Endothelial cell (in vitro differentiated cells): ENCODE measurements at regions not wholly inside any gene's neighbourhood (a gene's known extent, or its start where the extent isn't known, plus 50 kb on each side); places are given as distances from the start of the nearest gene placed in this dataset.

Experiments
- DNase-seq: peaks from one replicate; pipeline ENCODE4 v3.0.0; 2021; ENCODE audit warnings: low spot score
- H3K27ac Mint-ChIP-seq: one replicate; pipeline ENCODE4 v1.8.0; 2021; ENCODE audit warnings: mixed read lengths, inconsistent platforms; ENCODE audit not compliant: unreplicated experiment
- H3K27me3 Mint-ChIP-seq: one replicate; pipeline ENCODE4 v1.8.0; 2021; ENCODE audit warnings: mild to moderate bottlenecking, moderate library complexity, mixed read lengths, inconsistent platforms; ENCODE audit not compliant: unreplicated experiment
- H3K36me3 Mint-ChIP-seq: one replicate; pipeline ENCODE4 v1.8.0; 2021; ENCODE audit warnings: mild to moderate bottlenecking, low read depth, mixed read lengths, inconsistent platforms; ENCODE audit not compliant: unreplicated experiment
- H3K4me1 Mint-ChIP-seq: one replicate; pipeline ENCODE4 v1.8.0; 2021; ENCODE audit warnings: mild to moderate bottlenecking, mixed read lengths, inconsistent platforms; ENCODE audit not compliant: unreplicated experiment
- H3K4me3 Mint-ChIP-seq: one replicate; pipeline ENCODE4 v1.8.0; 2021; ENCODE audit warnings: mild to moderate bottlenecking, mixed read lengths, inconsistent platforms; ENCODE audit not compliant: unreplicated experiment
- H3K9me3 Mint-ChIP-seq: one replicate; pipeline ENCODE4 v1.8.0; 2021; ENCODE audit warnings: mixed read lengths, inconsistent platforms; ENCODE audit not compliant: unreplicated experiment
- CTCF ChIP-seq: fragments of 200-600 bp; sonication (generic); IDR thresholded peaks from one replicate; pipeline ENCODE4 v1.5.0; 2021; ENCODE audit warnings: antibody characterized with exemption; ENCODE audit not compliant: unreplicated experiment

GRCh38 chr4:57287687-57288604, 177.8 kb upstream of the IGFBP7 start:
- DNase-seq = no peak
- H3K9me3 Mint-ChIP-seq = no peaks in the 10 kb centered on the region
- peaks cover under 1% of the 10 kb centered on the region for H3K4me1 Mint-ChIP-seq
- no peak overlapping the region for H3K27ac Mint-ChIP-seq
- H3K36me3 Mint-ChIP-seq = no peaks in the 10 kb centered on the region
- TF ChIP-seq CTCF = no peak
- H3K4me3 Mint-ChIP-seq = no peak overlapping the region
- H3K27me3 Mint-ChIP-seq = no peaks in the 10 kb centered on the region

- Mint-ChIP-seq H3K4me3 (no peak overlapping the region), H3K36me3 (no peaks in the 10 kb centered on the region), H3K9me3 (no peaks in the 10 kb centered on the region), H3K27ac (no peak overlapping the region), H3K27me3 (no peaks in the 10 kb centered on the region), H3K4me1 (peaks cover 8% of the 10 kb centered on the region)
- TF ChIP-seq CTCF = no peak
- DNase-seq = no peak
Observed at GRCh38 chr4:57282933-57283310, 172.7 kb upstream of the IGFBP7 start.

- no peak for TF ChIP-seq CTCF
- H3K9me3 Mint-ChIP-seq = no peaks in the 10 kb centered on the region
- no peaks in the 10 kb centered on the region for H3K27me3 Mint-ChIP-seq
- H3K4me3 Mint-ChIP-seq = no peak overlapping the region
- DNase-seq = no peak
- H3K27ac Mint-ChIP-seq = no peak overlapping the region
- H3K4me1 Mint-ChIP-seq = peaks cover 8% of the 10 kb centered on the region
- H3K36me3 Mint-ChIP-seq = no peaks in the 10 kb centered on the region
Observed at GRCh38 chr4:57280481-57280880, 170.3 kb upstream of the IGFBP7 start.

- H3K36me3 Mint-ChIP-seq = no peaks in the 10 kb centered on the region
- DNase-seq = no peak
- no peak for TF ChIP-seq CTCF
- no peaks in the 10 kb centered on the region for H3K9me3 Mint-ChIP-seq
- peaks cover 8% of the 10 kb centered on the region for H3K4me1 Mint-ChIP-seq
- no peak overlapping the region for H3K4me3 Mint-ChIP-seq
- no peak overlapping the region for H3K27ac Mint-ChIP-seq
- H3K27me3 Mint-ChIP-seq = no peaks in the 10 kb centered on the region
Observed at GRCh38 chr4:57278780-57279179, 168.6 kb upstream of the IGFBP7 start.

- H3K27me3 Mint-ChIP-seq = no peaks in the 10 kb centered on the region
- no peaks in the 10 kb centered on the region for H3K4me1 Mint-ChIP-seq
- H3K9me3 Mint-ChIP-seq = no peaks in the 10 kb centered on the region
- H3K4me3 Mint-ChIP-seq = no peak overlapping the region
- no peak for TF ChIP-seq CTCF
- no peak overlapping the region for H3K27ac Mint-ChIP-seq
- no peaks in the 10 kb centered on the region for H3K36me3 Mint-ChIP-seq
- DNase-seq = no peak
Observed at GRCh38 chr4:57274082-57274481, 163.9 kb upstream of the IGFBP7 start.
